Hematopoietic multipotent progenitor cell treated with erythropoietin and hydrocortisone succinate and interleukin-3 and kit ligand, for 4 days (in vitro differentiated cells): ENCODE measurements at regions not wholly inside any gene's neighbourhood (a gene's known extent, or its start where the extent isn't known, plus 50 kb on each side); places are given as distances from the start of the nearest gene placed in this dataset.
"Not testable (repeated sequence)": the region's sequence is repeated elsewhere in the genome, so short reads cannot be mapped to it uniquely, and the experiment has no call there.

ENCODE experiments used
- DNase-seq: peaks from one replicate; pipeline ENCODE4 v3.0.0-alpha.2; 2015

GRCh38 chr4:131419147-131419546 lies 1729.9 kb upstream of the PCDH10 start:
- no peak for DNase-seq

GRCh38 chr4:131426023-131426758 lies 1722.9 kb upstream of the PCDH10 start:
- DNase-seq = peak; percentile 1

- DNase-seq = no peak
Measured at GRCh38 chr4:131427000-131427399, 1722.1 kb upstream of the PCDH10 start.

GRCh38 chr4:131430302-131430701 lies 1718.8 kb upstream of the PCDH10 start:
- no peak for DNase-seq

- no peak for DNase-seq
Measured at GRCh38 chr4:131441004-131441688, 1707.9 kb upstream of the PCDH10 start.

GRCh38 chr4:131447883-131448282 lies 1701.2 kb upstream of the PCDH10 start:
- no peak for DNase-seq

- no peak for DNase-seq
Measured at GRCh38 chr4:131450572-131451209, 1698.4 kb upstream of the PCDH10 start.

- DNase-seq = no peak
Measured at GRCh38 chr4:131459430-131460101, 1689.5 kb upstream of the PCDH10 start.

GRCh38 chr4:131470360-131470759 lies 1678.7 kb upstream of the PCDH10 start:
- DNase-seq = no peak

GRCh38 chr4:131488772-131489171 lies 1660.3 kb upstream of the PCDH10 start:
- DNase-seq = no peak

GRCh38 chr4:131496211-131496610 lies 1652.9 kb upstream of the PCDH10 start:
- DNase-seq = not testable (repeated sequence)

GRCh38 chr4:131499141-131499873 lies 1649.8 kb upstream of the PCDH10 start:
- DNase-seq = peak; percentile 0

GRCh38 chr4:131509521-131509920 lies 1639.6 kb upstream of the PCDH10 start:
- DNase-seq = no peak

- no peak for DNase-seq
Measured at GRCh38 chr4:131526686-131527085, 1622.4 kb upstream of the PCDH10 start.

GRCh38 chr4:131531087-131531486 lies 1618.0 kb upstream of the PCDH10 start:
- DNase-seq = no peak

GRCh38 chr4:131534944-131535645 lies 1614.0 kb upstream of the PCDH10 start:
- no peak for DNase-seq

- no peak for DNase-seq
Measured at GRCh38 chr4:131540256-131540655, 1608.8 kb upstream of the PCDH10 start.

- no peak for DNase-seq
Measured at GRCh38 chr4:131547506-131547981, 1601.5 kb upstream of the PCDH10 start.

- no peak for DNase-seq
Measured at GRCh38 chr4:131551306-131551705, 1597.8 kb upstream of the PCDH10 start.

- no peak for DNase-seq
Measured at GRCh38 chr4:131566026-131566425, 1583.1 kb upstream of the PCDH10 start.

- no peak for DNase-seq
Measured at GRCh38 chr4:131584587-131584986, 1564.5 kb upstream of the PCDH10 start.

GRCh38 chr4:131595140-131595539 lies 1554.0 kb upstream of the PCDH10 start:
- no peak for DNase-seq
